NCI-H526 (cell line): ENCODE measurements at regions not wholly inside any gene's neighbourhood (a gene's known extent, or its start where the extent isn't known, plus 50 kb on each side); places are given as distances from the start of the nearest gene placed in this dataset.

ENCODE experiments used
- DNase-seq, 2 experiments: peaks; one replicate each; lab custom pipeline; 2025; lab: John Stamatoyannopoulos, UW

GRCh38 chr6:146903451-146903850 lies 300.8 kb upstream of the STXBP5 start:
- no peak for DNase-seq

DNA sequence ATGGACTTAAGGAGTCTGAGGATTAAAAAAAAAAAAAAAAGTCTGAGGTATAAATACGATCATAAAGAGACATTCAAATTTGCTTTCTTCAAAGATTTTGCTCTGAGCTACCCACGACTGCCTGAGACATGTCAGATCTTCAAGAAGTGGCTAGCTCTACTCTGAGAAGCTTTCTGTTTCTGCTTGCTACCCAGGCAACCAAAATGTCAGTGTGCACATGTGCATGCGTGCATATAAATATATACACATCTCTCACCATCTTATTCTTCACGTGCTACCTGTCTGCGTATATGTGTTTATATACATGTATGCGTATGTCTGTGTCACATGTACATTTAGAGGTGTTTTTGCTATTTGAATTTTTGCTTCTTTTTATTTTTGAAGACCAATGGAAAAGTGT lies 299.6 kb upstream of the STXBP5 start:
- no peak for DNase-seq

DNA sequence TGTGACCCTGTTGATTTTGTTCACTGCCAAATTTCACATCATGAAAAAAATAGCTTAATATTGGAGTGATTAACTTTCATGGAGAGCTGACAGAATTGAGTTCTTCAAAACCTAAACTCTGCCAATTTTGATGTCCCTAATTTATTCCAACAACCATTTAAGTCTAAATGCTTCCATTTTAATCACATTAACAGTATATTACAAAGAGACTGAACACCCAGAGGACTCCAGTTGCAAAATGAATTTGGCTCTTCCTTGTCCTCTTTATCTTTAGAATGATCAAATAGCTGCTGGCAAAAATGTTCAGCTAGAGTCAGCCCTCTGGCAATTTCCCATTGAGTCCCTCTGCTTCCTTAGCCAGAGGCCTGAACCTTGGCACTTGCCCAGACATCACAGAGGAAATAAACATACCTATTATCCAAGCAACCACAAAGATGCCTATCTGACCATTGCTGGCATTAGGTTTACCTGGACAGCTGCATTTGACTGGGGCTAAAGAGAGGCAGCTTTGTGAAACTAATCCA lies 299.0 kb upstream of the STXBP5 start:
- DNase-seq: peak; percentile 11 to 29

GRCh38 chr6:146908786-146909185 lies 295.4 kb upstream of the STXBP5 start:
- DNase-seq: no peak

DNA sequence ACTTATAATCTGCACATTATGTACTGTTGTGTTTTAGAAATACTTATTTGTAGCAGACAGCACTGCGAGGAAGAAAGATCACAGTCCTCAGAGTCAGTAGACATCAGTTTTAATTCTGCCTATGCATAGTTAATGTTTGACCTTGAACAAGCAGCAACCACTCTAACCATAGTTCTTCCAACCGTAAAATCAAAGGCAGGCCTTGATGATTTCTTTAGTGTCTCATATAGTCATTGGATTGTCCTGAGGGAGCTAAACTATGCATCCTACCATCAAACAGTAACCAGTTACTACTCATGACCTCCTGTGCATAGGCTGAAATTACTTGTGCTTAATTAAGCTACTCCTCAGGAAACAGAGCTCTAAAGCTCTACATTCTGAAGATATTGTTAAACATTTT lies 294.8 kb upstream of the STXBP5 start:
- DNase-seq: no peak

DNA sequence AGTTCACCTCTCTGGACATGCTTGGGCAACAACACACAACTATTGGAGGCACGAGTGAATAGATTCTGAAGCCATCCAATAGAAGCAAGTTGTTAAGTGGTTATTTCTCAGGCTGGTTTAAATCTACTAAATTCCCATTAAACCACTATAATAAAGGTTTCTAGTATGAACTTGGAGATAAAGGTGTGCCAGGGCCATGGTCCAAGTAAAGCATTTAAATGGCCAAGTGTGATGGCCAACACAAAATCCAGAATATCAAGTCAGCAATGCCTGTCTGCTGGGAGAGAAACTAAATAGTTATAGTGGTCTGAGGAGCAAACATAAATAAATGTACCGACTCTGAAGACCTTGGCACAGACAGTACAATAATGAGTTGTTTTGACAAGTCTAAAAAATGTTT lies 294.3 kb upstream of the STXBP5 start:
- DNase-seq: no peak

- DNase-seq: no peak
These were observed 293.6 kb upstream of the STXBP5 start for GRCh38 chr6:146910611-146911010.

GRCh38 chr6:146911635-146912215 lies 292.5 kb upstream of the STXBP5 start:
- DNase-seq: no peak

DNA sequence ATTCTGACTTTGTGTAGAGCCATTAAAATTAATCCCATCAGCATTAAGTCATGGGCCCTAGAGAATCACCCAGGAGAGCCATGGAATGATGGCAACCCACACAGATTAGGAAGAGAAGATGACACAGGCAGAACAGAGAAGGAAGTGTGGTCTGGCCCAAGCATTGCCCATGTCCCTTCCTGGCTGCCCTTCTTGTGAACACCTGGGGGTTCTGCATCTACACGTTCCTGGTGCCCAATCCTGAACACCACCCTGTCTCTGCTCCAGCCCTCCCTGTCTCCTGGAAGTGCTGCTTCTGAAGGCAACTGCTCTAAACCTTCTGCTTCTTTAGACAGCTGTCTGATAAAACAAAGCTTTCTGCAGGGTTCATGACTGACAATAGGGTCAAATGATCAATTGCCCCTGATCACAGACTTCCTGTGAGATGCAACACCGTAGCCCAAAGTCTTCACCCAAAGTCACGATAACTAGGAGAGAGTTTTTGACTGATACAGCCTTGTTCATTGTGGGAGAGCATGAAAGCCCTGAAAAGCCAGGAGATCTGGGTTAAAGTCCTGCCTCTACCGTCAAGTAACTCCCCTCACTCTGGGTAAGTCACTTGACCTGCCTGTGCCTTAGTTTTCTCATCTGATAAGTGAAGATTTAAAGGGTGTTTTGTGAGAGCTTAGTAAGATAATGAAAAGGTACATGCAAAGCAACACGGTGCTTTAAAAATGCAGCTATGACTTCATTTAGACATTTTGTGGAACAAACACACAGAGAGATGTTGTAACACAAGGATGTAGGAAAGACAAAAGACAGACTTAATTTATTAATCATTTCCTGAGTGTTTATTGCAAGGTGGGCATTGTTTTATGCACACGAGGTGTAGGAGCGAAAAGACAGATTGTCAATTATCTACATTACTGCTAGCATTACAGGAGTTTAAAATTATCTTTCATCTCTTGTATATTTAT lies 291.2 kb upstream of the STXBP5 start:
- DNase-seq: no peak

- peak in 1 of 2 experiments; percentile 22 for DNase-seq
These were observed 290.3 kb upstream of the STXBP5 start for GRCh38 chr6:146913842-146914488.

DNA sequence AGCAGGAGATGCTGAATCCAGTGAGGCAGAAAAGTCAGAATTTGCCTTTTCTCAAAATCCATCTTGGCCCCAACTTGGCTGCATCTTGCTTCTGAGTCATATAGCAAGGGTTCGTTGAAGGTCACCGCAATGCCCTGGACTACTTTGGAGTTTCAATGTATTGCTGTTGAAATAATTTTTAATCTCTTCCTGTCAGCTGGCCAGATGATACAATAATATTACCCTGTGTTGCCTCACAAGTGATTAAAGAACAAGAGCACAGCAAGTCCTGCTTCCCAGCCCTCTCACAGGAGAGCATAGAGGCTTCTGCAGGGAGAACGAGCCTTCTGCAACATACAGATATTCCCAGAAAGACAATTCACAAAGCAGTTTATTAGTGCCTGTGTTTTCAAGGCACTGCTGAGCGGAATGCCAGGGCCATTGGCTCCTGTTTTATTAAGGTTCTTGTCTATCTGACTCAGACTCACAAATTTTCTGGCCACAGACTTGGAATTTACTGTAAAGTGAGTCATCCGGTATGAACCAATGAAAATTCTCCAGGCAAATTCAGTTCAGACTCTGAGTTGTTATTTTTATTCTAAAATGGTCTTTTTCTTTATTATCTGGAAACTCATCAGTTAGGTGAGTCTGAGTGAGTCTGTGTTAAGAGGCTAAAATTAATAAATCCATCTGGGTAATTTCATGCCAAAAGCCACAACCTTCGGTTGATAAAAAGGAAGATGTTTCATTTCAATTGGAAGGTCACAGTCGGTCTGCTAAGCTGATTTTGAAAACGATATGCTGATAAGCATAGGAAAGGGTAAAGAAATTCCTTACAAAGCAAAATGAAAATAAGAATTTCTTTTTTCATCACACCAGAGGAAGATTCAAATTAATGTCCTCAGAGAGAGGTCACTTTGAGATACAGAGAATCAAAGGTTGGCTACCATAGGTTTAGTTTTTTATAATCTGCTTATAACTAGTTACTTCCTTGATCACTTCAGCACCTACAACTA lies 289.4 kb upstream of the STXBP5 start:
- no peak for DNase-seq

DNA sequence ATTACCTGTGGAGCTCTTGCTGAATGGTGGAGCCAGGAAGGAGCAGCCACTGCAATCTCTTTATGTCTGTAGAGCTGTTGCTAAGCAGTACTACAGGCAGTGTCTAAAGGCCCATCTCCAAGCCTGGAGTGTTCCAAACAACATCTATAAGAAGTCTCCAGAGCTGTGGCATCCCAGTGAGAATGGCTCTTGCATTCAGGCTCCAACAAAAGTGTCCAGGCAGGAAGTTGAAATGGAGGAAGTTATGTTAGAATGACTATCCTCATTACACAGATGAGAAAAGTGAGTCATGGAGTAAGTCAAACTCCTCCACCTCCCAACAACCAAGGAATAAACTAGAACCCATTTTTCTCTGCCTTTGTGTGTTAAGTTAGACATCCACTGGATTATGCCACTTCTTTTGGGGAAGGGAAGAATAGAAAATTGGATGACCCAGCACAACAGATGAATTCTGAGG lies 288.5 kb upstream of the STXBP5 start:
- no peak for DNase-seq

GRCh38 chr6:146916435-146917025 lies 287.7 kb upstream of the STXBP5 start:
- no peak for DNase-seq

- no peak for DNase-seq
These were observed 287.0 kb upstream of the STXBP5 start for GRCh38 chr6:146917182-146917581.

DNA sequence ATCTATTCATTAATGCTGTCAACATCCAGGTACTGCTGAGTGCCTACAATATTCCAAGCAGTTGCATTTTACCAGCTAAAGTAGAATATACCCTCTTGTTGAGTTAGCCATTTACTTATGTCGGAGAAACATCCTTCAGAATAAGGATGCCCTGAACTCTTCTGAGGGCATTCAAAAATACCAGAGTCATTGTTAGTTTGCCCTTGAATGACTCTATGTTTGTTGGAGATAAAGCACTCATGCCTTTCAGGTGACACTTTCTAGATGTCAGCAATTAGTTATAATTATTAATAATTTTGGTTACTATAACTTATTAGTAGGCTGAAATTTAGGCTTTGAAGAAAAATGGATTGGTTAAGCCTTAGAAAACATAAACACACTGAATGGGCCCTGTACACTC lies 286.2 kb upstream of the STXBP5 start:
- DNase-seq: no peak

- DNase-seq: no peak
These were observed 285.2 kb upstream of the STXBP5 start for GRCh38 chr6:146919017-146919416.

GRCh38 chr6:146923205-146923833 lies 280.9 kb upstream of the STXBP5 start:
- DNase-seq: no peak

DNA sequence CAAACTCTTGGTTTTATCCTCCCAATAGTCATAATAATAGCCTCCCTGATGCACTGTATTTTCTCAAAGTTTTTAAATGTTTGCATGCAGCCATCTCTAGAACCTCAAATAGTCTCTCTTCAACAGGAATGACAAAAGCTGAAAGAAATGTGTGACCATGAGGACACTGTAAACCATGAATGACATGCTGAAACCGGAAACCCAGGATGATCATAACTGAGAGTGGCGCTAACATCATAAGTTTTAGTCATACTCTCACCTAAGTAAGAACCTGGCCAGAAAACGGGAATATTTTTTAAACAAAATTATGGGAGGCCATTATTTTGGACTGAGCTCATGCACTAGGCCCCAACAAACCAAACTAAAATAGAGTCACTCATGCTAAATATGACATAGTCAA lies 278.4 kb upstream of the STXBP5 start:
- DNase-seq: no peak

GRCh38 chr6:146928503-146928902 lies 275.7 kb upstream of the STXBP5 start:
- DNase-seq: no peak

GRCh38 chr6:146931214-146931613 lies 273.0 kb upstream of the STXBP5 start:
- no peak for DNase-seq

GRCh38 chr6:146937316-146937715 lies 266.9 kb upstream of the STXBP5 start:
- no peak for DNase-seq
